GM19025 (cell line): ENCODE measurements at regions not wholly inside any gene's neighbourhood (a gene's known extent, or its start where the extent isn't known, plus 50 kb on each side); places are given as distances from the start of the nearest gene placed in this dataset.
"Not testable (repeated sequence)": the region's sequence is repeated elsewhere in the genome, so short reads cannot be mapped to it uniquely, and the experiment has no call there.

ENCODE experiments used
- ATAC-seq: cut with Tn5 transposase; IDR thresholded peaks from one replicate; pipeline ENCODE4 v1.9.1; 2021; ENCODE audit warnings: mild to moderate bottlenecking, low read depth, moderate library complexity; ENCODE audit not compliant: unreplicated experiment

DNA sequence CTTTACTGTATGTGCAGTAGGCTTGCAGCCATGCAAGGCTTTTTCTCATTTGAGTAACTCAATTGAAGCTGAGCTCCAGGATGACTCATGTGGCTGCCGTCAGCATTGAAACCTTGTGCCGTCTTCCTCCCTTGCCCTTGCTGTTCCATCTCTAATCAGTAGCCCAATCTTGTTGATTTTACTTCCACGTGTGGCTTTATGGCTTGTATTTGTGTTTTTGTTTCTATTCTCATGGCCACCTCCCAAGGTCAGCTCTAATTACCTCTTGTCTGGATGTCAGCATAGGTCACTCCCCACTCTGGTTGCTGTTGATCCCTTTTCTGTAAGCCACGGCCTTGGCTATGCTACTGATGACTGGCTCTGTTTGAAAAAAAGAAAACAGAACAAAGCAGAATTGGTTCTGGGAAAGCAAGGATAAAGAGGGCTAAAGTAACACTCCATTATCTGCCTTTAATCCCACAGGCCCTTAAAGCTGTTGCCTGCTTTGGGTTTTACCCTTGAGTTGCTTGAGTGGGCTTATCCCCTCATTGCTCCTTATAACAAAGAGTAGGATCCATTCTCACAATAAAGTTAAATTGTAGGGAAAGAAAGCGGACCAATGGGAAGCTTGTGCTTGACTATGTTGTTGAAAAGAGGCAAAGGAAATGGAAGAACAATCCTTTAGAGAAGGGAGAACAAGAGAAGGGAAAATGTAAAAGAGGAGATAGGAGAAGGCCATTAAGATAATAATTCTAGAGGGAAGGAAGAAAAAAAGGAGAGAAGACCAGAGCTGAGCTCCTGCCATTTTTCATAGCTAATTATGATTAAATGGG lies 173.9 kb upstream of the PGRMC2 start:
- ATAC-seq = peak; percentile 54

DNA sequence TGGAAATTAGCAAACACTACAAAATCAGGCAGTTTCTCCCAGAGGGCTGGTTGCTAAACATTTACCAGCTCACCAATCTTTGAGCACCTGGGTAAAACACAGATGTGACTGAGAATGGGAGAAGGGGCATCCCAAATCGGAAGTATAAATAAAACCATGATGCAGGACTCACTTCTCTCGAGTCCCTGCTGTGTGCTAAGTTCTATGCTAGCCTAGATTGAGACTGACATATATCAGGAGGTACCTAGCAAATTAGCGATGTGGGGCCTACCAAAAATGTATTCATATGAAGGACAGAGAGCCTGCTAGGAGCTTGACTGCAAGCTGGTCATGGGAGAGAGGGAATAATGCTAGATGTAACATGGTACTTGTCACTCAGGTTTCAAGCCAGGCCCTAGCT lies 171.9 kb upstream of the PGRMC2 start:
- peak; percentile 51 for ATAC-seq

DNA sequence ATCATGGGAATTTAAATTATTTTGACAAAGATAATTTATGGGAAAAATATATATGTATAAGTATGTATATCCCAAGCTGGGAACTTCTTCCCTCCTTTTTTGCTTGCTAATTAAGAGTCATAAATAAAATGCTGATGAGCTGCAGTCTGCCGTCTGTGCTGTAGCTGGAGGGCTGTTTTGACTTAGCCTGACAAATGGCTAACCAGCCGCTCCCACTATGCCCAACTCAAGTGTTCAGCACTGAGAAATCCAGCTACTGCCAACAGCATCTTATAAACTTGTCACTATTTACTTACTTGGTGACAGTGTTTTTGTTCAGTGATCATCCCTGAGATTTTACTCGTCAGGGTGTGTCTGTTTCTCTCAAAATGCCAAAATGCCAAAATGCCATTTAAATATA lies 171.2 kb upstream of the PGRMC2 start:
- ATAC-seq = no peak

DNA sequence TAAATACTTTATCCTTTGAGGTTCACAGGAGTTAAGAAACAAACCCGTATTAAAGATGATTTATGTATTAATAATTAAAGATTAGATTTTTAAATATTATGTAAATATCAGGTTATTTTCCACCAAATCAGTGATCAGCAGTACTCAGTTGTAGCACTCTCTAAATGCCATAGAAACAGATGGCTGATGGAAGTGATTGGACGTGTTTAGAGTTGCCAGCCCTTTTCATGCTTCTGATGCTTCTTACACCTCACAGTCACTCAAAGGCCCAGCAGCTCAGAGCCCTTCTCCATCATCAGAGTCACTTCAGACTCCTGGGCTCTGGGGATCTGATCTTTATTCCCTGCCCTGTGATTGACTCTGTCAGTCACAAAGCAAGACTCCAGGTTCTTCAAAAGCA lies 170.1 kb upstream of the PGRMC2 start:
- no peak for ATAC-seq

DNA sequence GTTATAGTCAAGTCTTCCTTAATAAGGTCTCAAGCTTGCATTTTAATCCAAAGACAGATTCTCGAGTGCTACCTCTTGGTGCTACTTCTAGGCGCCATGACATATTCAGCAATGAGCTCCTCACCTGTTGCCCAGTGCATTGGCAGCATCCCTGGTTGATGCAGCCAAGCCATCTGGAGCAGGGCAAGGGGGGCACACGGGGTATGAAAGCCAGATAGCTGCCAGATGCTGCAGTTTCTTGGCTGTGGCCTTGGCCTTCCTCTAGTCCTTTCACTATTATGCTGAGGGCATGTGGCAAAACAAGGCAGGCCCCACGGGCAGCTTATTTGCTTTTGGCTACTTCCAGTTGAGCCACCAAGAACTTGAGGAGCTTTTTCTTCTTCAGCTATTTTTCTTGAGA lies 168.6 kb upstream of the PGRMC2 start:
- ATAC-seq = no peak

DNA sequence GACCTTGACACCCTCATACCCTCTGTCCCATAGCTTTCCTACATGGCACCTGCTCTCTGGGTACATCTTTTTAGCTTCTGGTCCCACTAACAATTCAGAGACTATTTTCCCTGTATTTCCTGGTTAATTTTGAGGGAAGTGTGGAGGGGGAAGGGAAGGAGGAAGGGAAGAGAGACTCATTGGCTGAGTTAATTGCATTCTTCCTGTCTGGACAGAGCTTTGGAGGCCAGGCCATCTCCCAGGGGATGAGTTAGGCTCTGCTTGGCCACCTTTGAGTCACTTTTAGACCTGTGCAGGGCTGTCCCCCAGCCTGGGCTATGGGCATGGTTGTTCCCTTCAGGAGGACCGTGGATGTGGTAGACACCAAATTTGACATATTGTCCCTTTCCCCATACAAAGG lies 167.9 kb upstream of the PGRMC2 start:
- ATAC-seq = no peak

DNA sequence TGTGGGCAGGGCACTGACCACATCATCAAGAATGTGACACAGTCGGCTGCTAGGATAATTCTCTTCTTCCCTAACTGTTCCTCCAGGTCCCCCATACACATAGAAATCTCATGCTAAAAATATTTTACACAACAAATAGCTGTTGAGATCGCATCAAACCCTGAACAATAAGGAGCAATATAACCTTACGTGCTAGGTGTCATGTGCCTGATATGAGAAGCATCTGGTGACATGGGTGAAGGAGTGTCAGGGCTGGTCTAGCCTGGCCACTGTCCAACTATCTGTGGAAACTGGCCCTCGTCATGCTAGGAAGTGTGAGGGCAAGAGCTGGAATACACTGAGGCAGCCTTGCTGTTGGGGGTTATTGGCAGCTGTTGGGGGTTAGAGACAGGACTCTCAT lies 167.3 kb upstream of the PGRMC2 start:
- ATAC-seq = no peak

DNA sequence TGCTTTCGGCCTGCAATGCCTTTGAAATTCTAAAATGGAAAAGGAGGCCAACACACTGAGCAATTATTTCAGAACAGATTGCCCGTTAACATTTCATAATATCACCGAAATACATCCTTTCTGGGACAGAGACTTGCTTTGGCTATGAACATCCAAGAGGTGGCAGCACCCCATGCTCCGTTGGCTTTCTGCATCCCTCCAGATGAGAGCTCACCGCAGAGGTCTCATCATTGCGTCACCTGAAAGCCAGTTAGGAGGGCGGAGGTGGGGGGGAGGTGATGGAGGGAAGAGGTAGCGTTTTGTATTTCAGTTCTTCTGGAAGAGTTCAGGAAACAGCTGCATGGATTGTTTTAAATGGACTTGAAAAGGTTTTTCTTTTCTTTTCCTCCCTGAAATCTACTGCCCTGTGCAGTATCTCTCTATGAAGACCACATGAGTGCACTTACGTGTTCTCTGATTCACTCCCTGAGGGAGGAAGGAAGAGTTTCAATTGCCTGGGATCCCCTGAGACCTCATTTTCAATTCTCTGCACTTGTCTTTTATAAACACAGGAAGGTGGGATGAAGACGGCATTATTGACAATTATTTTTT lies 166.8 kb upstream of the PGRMC2 start:
- ATAC-seq = peak; percentile 89

DNA sequence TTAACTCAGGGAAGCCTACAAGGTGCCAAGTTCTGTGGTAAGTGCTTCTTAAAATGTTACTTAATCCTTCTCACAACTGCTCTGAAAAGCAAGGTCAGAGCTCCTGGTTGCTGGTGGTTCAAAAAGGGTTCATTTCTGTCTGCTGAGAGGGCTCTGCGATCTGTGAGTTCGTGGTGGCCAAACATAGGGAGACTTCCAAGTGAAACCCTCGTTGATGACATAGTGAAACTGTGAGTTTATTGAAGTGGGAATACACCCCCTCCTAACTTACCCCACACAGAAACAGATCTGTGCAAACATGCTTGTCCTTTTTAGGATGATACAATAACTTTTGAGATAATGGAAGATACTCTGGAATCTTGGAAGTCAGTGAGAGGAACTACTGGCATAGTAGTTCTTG lies 164.8 kb upstream of the PGRMC2 start:
- ATAC-seq = no peak

DNA sequence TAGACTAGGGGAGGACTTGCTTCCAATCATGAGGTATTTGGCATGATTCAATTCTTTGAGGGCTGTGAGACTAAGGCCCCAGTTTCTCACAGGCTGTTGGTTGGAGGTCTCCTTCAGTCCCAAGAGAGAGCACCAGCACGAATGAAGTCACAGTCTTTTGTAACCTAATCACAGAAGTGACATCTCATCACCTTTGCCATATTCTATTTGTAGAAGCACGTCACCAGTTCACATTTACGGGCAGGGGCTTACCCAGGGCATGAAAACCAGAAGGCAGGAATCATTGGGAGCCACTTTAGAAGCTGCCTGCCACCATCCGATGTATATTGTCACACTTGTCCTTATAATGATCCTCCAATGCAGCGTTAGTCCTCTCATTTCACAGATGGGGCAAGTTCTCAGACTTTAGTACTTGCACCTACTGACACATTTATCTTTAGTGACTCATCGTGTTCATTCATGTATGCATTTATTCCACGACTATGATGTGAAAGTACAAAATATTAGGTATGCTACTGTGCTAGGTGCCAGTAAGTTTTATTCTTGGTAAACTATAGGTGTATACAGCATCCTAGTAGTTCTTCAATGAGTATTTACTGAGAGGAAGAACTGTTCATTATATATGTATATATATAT lies 163.8 kb upstream of the PGRMC2 start:
- no peak for ATAC-seq

DNA sequence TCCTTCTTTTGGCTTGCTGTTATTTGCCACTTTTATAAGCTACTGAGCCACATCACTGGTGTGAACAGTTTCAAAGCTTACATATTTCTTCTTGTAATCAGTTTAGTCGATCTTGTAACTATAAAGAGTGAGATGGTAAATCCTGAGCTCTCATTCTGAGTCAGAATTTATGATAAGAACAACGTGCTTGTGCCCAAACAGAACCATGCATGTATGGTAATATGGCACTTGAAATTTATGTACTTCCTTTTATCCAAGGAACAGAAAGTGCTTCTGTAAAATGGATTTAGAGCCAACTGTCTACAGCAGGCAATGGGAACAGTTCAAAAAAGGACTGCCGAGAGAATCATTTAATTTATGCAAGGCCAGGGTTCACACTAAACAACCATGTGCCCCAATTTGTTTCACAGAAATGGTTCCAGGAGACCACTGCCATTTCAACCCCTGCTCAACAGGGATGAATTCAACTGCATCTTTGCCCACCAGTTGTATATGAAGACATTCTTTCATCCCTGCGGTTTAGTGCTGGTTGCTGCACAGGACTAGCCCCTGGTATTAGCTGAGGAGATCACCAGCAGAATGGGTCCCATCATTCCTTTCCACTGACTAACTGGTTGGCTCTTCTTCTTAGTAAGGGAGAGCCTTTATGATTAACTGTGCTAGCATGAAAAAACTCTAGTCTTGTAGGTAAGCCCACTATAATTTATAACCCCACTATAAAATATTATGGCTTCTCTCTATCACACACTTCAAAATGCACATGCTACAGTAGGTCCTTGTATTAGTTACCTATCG lies 162.9 kb upstream of the PGRMC2 start:
- no peak for ATAC-seq

DNA sequence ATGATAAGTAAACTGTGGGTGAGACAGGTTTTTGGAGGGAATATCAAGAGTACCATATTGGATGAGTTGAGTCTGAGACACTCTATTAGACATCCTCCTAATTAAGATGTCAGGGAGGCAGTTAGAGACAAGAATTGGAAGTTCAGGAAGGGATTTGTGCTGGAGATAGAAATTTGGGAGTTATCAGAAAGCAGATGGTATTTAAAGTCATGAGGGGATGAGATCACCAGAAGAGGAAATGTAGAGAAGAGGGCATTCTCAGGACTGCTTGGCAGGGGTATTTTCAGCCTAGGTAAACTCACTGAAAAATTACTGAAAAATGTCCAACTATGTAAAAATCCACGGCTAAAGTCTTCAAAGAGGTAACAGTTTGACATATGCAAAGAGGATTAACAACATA lies 161.6 kb upstream of the PGRMC2 start:
- ATAC-seq = no peak

DNA sequence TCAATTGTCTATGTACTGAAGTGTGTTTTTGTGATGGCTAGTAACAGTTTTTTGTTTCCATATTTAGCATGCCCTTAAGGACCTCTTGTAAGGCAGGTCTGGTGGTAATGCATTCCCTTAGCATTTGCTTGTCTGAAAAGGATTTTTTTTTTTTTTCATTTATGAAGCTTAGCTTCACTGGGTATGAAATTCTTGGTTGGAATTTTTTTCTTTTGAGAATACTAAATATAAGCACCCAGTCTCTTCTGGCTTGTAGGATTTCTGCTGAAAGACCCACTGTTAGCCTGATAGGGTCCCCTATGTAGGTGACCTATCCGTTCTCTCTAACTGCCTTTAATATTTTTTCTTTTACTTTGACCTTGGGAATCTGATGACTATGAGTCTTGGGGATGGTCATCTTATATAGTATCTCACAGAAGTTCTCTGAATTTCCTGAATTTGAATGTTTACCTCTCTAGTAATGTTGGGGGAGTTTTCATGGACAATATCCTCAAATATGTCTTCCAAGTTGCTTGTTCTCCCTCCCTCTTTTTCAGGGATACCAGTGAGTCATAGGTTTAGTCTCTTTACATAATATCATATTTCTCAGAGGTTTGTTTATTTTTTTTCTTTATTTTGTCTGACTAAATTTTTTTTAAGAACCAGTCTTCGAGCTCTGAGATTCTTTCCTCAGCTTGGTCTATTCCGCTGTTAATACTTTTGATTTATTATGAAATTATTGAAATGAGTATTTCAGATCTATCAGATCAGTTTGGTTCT lies 157.1 kb upstream of the PGRMC2 start:
- ATAC-seq = no peak

DNA sequence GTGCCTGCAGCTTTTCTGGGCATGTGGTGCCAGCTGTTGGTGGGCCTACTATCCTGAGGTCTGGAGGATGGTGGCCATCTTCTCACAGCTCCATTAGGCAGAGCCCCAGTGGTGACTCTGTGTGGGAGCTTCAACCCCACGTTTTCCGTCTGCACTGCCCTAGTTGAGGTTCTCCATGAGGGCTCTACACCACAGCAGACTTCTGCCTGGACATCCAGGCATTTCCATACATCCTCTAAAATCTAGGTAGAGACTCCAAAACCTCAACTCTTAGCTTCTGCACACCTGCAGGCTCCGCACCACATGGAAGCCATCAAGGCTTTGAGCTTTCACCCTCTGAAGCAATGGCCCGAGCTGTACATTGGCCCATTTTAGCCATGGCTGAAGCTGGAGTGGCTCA lies 153.3 kb upstream of the PGRMC2 start:
- no peak for ATAC-seq

DNA sequence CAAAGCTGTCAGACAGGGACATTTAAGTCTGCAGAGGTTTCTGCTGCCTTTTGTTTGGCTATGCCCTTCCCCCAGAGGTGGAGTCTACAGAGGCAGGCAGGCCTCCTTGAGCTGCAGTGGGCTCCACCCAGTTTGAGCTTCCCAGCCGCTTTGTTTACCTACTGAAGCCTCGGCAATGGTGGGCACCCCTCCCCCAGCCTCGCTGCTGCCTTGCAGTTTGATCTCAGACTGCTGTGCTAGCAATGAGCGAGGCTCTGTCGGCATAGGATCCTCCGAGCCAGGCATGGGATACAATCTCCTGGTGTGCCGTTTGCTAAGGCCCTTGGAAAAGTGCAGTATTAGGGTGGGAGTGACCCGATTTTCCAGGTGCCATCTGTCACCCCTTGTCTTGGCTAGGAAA lies 149.4 kb upstream of the PGRMC2 start:
- not testable (repeated sequence) for ATAC-seq

DNA sequence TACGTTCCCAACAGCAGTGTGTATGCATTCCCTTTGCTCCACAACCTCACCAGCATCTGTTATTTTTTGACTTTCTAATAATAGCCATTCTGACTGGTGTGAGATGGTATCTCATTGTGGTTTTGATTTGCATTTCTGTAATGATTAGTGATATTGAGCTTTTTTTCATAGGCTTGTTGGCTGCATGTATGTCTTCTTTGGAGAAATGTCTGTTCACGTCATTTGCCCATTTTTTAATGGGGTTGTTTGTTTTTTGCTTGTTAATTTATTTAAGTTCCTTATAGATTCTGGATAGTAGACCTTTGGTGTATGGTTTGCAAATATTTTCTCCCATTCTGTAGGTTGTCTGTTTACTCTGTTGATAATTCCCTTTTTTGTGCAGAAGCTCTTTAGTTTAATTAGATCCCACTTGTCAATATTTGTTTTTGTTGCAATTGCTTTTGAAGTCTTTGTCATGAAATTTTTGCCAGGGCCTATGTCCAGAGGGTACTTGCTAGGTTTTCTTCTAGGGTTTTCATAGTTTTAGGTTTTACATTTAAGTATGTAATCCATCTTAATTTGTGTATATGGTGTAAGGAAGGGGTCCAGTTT lies 141.5 kb upstream of the PGRMC2 start:
- not testable (repeated sequence) for ATAC-seq

DNA sequence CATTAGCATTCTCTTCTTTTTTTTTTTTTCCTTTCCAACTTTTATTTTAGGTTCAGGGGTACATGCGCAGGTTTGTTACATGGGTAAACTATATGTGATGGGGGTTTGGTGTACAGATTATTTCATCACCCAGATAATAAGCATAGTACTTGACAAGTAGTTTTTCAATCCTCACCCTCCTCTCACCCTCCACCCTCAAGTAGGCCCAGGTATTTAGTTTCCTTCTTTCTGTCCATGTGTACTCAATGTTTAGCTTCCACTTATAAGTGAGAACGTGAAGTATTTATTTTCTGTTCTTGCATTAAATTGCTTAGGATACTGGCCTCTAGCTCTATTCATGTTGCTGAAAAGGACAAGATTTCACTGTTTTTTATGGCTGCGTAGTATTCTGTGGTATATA lies 140.8 kb upstream of the PGRMC2 start:
- ATAC-seq = no peak

DNA sequence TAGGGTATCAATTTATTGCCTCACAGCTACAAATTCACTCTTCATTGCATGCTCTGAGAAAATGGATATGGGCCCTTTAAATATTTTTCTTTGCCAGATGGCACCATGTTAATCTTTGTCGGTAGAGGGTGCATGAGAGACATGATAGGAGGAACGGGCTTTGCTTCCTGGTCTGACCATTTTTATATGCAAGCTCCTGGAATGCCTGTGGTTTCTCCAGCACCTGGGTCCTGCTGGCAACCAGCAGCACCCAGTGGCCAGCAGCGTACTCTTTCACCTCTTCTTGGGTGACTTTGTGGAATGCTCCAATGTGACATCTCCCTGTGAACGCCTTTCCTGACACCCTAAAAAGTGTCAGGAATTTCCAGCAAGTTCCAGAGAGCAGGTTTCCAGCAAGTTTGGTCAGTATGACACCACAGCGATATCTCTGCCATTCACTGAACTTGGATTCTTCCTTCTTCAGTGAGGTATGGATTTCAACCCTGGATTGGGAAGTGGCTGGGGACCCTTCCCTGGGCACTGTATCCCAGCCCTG lies 140.3 kb upstream of the PGRMC2 start:
- ATAC-seq = no peak

DNA sequence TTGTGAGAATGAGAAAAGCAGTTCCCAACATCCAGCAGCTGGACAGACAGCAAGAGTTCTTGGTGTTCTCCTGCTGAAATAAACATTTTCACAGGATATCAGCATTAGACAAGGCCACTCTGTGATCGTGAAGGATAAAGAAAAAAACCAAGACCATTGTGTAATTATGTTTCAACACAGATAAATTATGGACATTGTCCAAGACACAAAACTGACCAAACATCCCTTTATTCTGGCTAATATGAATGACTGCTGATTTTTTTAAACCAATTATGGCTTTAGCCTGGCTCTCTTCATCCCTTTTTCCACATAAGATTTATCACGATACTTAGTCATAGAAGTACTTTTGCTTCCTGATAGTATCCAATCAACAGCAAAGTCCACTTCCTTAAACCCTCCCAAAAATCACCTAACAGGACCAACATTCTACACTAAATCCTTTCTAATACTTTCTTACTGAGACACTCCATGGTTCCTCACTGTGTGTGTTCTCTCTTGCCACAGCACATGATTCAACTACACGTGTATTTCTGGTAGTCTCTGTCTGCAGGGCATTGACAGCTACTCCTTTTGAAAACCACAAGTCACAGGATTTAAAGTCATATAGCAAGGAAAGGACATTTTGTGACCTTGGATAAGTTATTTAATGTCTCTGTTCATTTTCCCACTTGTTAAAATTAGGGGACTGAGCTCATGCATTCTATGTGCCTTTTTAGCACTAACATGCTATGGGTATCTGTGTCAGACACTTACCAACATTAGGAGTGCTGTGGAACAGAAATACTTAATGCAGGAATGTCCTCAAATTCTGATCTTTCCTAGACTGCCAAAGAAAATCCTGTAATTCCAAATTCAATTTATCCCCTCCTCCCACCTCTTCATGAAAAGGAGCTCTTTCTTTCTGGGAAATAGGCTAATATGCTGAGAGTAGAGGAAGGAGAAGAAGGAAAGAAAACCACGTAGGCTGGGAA lies 137.2 kb upstream of the PGRMC2 start:
- no peak for ATAC-seq
